ENCODE measurements at regions not wholly inside any gene's neighbourhood (a gene's known extent, or its start where the extent isn't known, plus 50 kb on each side); places are given as distances from the start of the nearest gene placed in this dataset.
"Not testable (repeated sequence)": the region's sequence is repeated elsewhere in the genome, so short reads cannot be mapped to it uniquely, and the experiment has no call there.

- in situ Hi-C loops (cut with MboI; ENCODE audit: low pct_unique_long_range_greater_than_20kb, low sequenced_read_pairs, unreplicated experiment) = no loop called here
- no peak for TF ChIP-seq CTCF (IDR thresholded peaks at IDR 0.05; ENCODE audit: extremely low read depth, insufficient read depth, missing control alignments)
- DNase-seq (ENCODE audit: low spot score) = no peak
These were observed 714.2 kb downstream of the SI start for GRCh38 chr3:164364111-164364510.

DNA sequence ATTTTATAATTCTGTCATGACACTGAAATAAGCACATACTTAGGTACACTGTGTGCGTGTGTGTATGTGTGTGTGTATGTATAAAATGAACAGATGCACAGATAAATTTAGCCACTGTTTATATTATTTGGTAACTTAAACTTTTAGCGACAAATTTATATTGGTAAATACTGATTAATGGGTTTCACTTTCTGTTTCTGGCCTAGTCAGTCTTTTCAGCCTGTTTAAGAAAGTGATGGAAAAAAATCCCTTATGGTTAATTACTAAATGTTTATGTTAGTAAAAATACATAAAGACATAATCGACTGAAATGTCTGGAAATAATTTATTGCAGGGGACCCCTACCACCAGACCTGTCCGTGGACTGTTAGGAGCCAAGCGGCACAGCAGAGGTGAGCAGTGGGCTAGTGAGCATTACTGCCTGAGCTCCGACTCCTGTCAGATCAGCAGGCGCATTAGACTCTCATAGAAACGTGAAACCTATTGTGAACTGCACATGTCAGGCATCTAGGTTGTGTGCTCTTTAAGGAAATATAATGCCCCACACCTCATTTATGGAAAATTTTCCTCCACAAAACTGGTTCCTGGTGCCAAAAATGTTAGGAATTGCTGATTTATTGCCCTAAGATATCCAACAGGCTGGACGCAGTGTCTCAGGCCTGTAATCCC, 717.4 kb downstream of the SI start:
- in situ Hi-C loops (cut with MboI; ENCODE audit: low pct_unique_long_range_greater_than_20kb, low sequenced_read_pairs, unreplicated experiment) = no loop called here
- no peak for DNase-seq (ENCODE audit: low spot score)
- TF ChIP-seq CTCF (IDR thresholded peaks at IDR 0.05; ENCODE audit: extremely low read depth, insufficient read depth, missing control alignments) = no peak

- no peak for DNase-seq (ENCODE audit: low spot score)
- TF ChIP-seq CTCF (IDR thresholded peaks at IDR 0.05; ENCODE audit: extremely low read depth, insufficient read depth, missing control alignments) = no peak
- in situ Hi-C loops (cut with MboI; ENCODE audit: low pct_unique_long_range_greater_than_20kb, low sequenced_read_pairs, unreplicated experiment) = no loop called here
These were observed 718.2 kb downstream of the SI start for GRCh38 chr3:164360078-164360578.

DNA sequence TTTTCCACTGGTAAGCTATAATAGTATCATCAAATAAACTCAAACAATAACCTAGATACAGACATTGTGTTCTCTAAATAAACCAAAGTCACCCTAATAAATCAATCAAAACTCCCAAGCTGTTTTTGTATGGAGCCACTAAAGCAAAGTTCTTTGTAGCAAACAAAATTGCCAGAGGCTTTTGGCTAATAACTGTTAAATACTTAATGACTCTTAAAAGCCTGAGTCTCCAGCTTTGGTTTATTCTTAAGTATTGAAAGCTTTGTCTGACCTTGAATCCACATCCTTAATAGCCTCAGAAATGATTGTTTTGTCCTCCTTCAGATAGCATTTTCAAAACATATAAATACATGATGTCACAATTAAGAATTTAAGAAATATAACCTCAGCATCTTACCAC, 725.3 kb downstream of the SI start:
- DNase-seq (ENCODE audit: low spot score) = no peak
- TF ChIP-seq CTCF (IDR thresholded peaks at IDR 0.05; ENCODE audit: extremely low read depth, insufficient read depth, missing control alignments) = no peak
- in situ Hi-C loops (cut with MboI; ENCODE audit: low pct_unique_long_range_greater_than_20kb, low sequenced_read_pairs, unreplicated experiment) = no loop called here

- DNase-seq (ENCODE audit: low spot score) = no peak
- TF ChIP-seq CTCF (IDR thresholded peaks at IDR 0.05; ENCODE audit: extremely low read depth, insufficient read depth, missing control alignments) = no peak
- in situ Hi-C loops (cut with MboI; ENCODE audit: low pct_unique_long_range_greater_than_20kb, low sequenced_read_pairs, unreplicated experiment) = no loop called here
These were observed 727.2 kb downstream of the SI start for GRCh38 chr3:164351131-164351530.

DNA sequence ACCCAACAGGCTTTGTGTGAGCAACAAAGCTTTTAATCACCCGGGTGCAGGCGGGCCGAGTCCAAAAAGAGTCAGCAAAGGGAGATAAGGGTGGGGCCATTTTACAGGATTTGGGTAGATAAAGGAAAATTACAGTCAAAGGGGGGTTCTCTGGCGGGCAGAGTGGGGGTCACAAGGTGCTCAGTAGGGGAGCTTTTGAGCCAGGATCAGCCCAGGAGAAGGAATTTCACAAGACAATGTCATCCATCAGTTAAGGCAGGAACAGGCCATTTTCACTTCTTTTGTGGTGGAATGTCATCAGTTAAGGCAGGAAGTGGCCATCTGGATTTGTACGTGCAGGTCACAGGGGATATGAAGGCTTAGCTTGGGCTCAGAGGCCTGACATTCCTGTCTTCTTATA, 736.1 kb downstream of the SI start:
- DNase-seq (ENCODE audit: low spot score); in situ Hi-C loops (cut with MboI; ENCODE audit: low pct_unique_long_range_greater_than_20kb, low sequenced_read_pairs, unreplicated experiment): not testable (repeated sequence)

DNA sequence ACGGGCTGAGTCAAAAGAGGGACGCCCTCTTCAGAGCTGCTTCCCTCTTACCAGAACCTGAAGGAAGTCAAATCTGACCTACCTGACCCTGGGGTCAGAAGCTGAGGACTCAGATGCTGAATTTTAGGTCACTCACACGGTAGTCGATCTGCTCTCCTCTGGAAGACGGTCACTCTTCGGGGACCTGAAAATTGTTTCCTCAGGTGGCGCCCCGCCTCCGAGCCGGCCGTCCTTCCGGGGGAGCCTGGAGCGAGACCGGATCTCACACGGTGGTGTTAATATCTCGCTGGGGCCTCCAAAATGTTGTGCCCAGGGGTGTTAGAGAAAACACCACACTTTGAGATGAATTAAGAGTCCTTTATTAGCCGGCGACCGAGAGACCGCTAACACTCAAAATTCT, 737.2 kb downstream of the SI start:
- no peak for DNase-seq (ENCODE audit: low spot score)
- no peak for TF ChIP-seq CTCF (IDR thresholded peaks at IDR 0.05; ENCODE audit: extremely low read depth, insufficient read depth, missing control alignments)
- in situ Hi-C loops (cut with MboI; ENCODE audit: low pct_unique_long_range_greater_than_20kb, low sequenced_read_pairs, unreplicated experiment) = no loop called here

Measured in GM13977 (cell line).